ENCODE measurements at regions not wholly inside any gene's neighbourhood (a gene's known extent, or its start where the extent isn't known, plus 50 kb on each side); places are given as distances from the start of the nearest gene placed in this dataset.

- Histone ChIP-seq H3K9me3 (no peaks in the 10 kb centered on the region), H3K27ac (no peak overlapping the region), H3K27me3 (replicated peaks; ENCODE audit: insufficient read depth) (no peaks in the 10 kb centered on the region), H3K4me1 (ENCODE audit: control insufficient read depth in 1 of 2, low read depth in 2 of 2) (peaks cover 32 to 42% of the 10 kb centered on the region in 2 donors), H3K36me3 (no peaks in the 10 kb centered on the region), H3K4me3 (no peak overlapping the region)
- TF ChIP-seq CTCF (IDR thresholded peaks at IDR 0.05), result no peak
- ATAC-seq (ENCODE audit: insufficient number of reproducible peaks, low FRiP score, low read depth), result no peak
- no peak for DNase-seq (ENCODE audit: low spot score)
These were observed 342.6 kb upstream of the RGS6 start for GRCh38 chr14:71589609-71590008.

GRCh38 chr14:71590131-71590530, 342.1 kb upstream of the RGS6 start:
- Histone ChIP-seq H3K27ac (no peak overlapping the region), H3K4me1 (ENCODE audit: control insufficient read depth in 1 of 2, low read depth in 2 of 2) (peaks cover 34 to 47% of the 10 kb centered on the region in 2 donors), H3K36me3 (no peaks in the 10 kb centered on the region), H3K27me3 (replicated peaks; ENCODE audit: insufficient read depth) (no peaks in the 10 kb centered on the region), H3K4me3 (no peak overlapping the region), H3K9me3 (no peaks in the 10 kb centered on the region)
- DNase-seq (ENCODE audit: low spot score), result no peak
- ATAC-seq (ENCODE audit: insufficient number of reproducible peaks, low FRiP score, low read depth), result no peak
- TF ChIP-seq CTCF (IDR thresholded peaks at IDR 0.05), result no peak

GRCh38 chr14:71591231-71591630, 341.0 kb upstream of the RGS6 start:
- Histone ChIP-seq H3K36me3 (no peaks in the 10 kb centered on the region), H3K4me3 (no peak overlapping the region), H3K9me3 (no peaks in the 10 kb centered on the region), H3K27me3 (replicated peaks; ENCODE audit: insufficient read depth) (no peaks in the 10 kb centered on the region), H3K4me1 (ENCODE audit: control insufficient read depth in 1 of 2, low read depth in 2 of 2) (peaks cover 31 to 49% of the 10 kb centered on the region in 2 donors), H3K27ac (no peak overlapping the region)
- no peak for DNase-seq (ENCODE audit: low spot score)
- no peak for ATAC-seq (ENCODE audit: insufficient number of reproducible peaks, low FRiP score, low read depth)
- TF ChIP-seq CTCF (IDR thresholded peaks at IDR 0.05), result no peak

- H3K27ac ChIP-seq, result no peak overlapping the region
- H3K4me3 ChIP-seq, result no peak overlapping the region
- DNase-seq (ENCODE audit: low spot score), result no peak
- H3K36me3 ChIP-seq, result no peaks in the 10 kb centered on the region
- no peaks in the 10 kb centered on the region for H3K9me3 ChIP-seq
- H3K27me3 ChIP-seq (replicated peaks; ENCODE audit: insufficient read depth), result no peaks in the 10 kb centered on the region
- H3K4me1 ChIP-seq (ENCODE audit: control insufficient read depth in 1 of 2, low read depth in 2 of 2), result peaks cover 30 to 44% of the 10 kb centered on the region in 2 donors
- ATAC-seq (ENCODE audit: insufficient number of reproducible peaks, low FRiP score, low read depth), result no peak
- no peak for TF ChIP-seq CTCF (IDR thresholded peaks at IDR 0.05)
These were observed 340.3 kb upstream of the RGS6 start for GRCh38 chr14:71591929-71592328.

- no peak for ATAC-seq (ENCODE audit: insufficient number of reproducible peaks, low FRiP score, low read depth)
- H3K4me3 ChIP-seq, result no peak overlapping the region
- no peak for TF ChIP-seq CTCF (IDR thresholded peaks at IDR 0.05)
These were observed 339.9 kb upstream of the RGS6 start for GRCh38 chr14:71592361-71592760.

More at GRCh38 chr14:71592361-71592760, 339.9 kb upstream of the RGS6 start:
- DNase-seq (ENCODE audit: low spot score), result no peak
- Histone ChIP-seq H3K27me3 (replicated peaks; ENCODE audit: insufficient read depth) (no peaks in the 10 kb centered on the region), H3K4me1 (ENCODE audit: control insufficient read depth in 1 of 2, low read depth in 2 of 2) (peaks cover 26 to 40% of the 10 kb centered on the region in 2 donors), H3K27ac (peak overlapping the region in 1 of 2 donors; percentile 29), H3K36me3 (no peaks in the 10 kb centered on the region), H3K9me3 (no peaks in the 10 kb centered on the region)
